Neural progenitor cell (in vitro differentiated cells): ENCODE measurements at regions not wholly inside any gene's neighbourhood (a gene's known extent, or its start where the extent isn't known, plus 50 kb on each side); places are given as distances from the start of the nearest gene placed in this dataset.
"Not testable (repeated sequence)": the region's sequence is repeated elsewhere in the genome, so short reads cannot be mapped to it uniquely, and the experiment has no call there.

ENCODE experiments used
- CTCF ChIP-seq: fragments of 200-600 bp; sonication (generic); IDR thresholded peaks from 2 replicates; pipeline ENCODE4 v1.5.1; 2017; ENCODE audit warnings: antibody characterized with exemption, mild to moderate bottlenecking
- EZH2phosphoT487 ChIP-seq: fragments of 200-600 bp; sonication (generic); IDR thresholded peaks from 2 replicates; pipeline ENCODE4 v1.6.1; 2017; ENCODE audit warnings: antibody characterized with exemption

GRCh38 chr1:238326479-238326878 is 435.8 kb upstream of the ZP4 start:
- TF ChIP-seq CTCF, EZH2phosphoT487: not testable (repeated sequence)
